Suppressor macrophage treated with lipopolysaccharide for 4 hours (primary cell): ENCODE measurements at regions not wholly inside any gene's neighbourhood (a gene's known extent, or its start where the extent isn't known, plus 50 kb on each side); places are given as distances from the start of the nearest gene placed in this dataset.

Experiments
- DNase-seq: peaks from one replicate; pipeline ENCODE4 v3.0.0-alpha.2; 2020

- DNase-seq = peak; percentile 47
These were observed 561.3 kb upstream of the WWC1 start for GRCh38 chr5:167730121-167730520.

DNA sequence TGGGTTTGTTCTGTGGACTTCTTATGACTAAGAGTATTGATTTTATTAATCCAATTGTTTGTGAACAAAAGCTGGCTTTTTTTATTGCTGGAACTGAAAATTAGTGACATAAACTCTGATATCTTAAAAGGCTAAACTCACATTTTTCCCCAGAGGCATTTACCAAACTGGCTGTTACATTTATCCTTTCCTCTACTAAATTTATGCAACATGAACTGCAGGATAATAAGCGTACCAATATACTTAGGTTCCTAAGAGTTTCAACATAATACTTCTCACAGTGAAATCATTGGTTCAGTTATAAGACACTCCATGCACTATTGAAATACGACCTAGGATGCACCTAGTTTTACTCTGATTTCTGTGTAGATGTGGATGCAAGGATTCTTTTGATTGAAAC, 560.8 kb upstream of the WWC1 start:
- no peak for DNase-seq

DNA sequence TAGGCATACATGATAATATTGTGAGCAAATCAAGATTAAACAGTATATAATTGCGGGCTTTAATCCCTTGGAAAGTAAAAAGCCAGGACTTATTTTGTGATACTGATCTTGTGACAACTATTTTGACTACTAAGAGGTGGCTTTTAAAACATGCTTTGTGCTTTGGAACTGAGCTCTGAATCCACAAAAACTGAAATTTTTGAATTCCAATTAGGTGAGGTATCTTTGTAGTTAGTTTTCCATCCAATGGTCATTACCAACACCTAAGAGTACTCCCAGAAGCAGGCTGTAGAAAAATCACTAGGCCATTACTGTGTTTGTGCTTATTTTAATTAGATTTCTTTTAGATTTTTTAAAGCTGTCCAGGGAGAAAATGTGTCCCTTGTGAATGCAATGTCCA, 559.5 kb upstream of the WWC1 start:
- no peak for DNase-seq

- DNase-seq = no peak
These were observed 558.9 kb upstream of the WWC1 start for GRCh38 chr5:167732499-167732898.

- no peak for DNase-seq
These were observed 554.5 kb upstream of the WWC1 start for GRCh38 chr5:167736992-167737391.

GRCh38 chr5:167743695-167744464, 547.6 kb upstream of the WWC1 start:
- no peak for DNase-seq

DNA sequence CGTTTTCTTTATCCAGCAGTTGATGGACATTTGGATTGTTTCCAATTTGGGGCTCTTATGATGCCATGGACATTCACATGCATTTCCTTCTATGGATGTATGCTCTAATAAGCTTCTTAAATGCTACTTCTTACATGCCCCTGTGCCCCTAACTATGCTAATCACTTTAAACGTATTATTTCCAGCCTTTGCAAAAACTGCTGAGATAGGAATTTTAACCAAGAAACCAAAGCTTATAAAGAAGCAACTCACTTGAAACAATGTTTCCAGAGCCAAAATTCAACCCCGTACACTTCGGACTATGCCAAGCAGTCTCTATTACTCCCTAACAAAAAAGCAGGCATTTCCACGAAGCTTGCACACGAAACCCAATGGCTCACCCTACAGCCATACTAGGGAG, 545.6 kb upstream of the WWC1 start:
- DNase-seq = no peak

- DNase-seq = no peak
These were observed 540.9 kb upstream of the WWC1 start for GRCh38 chr5:167750586-167750985.

DNA sequence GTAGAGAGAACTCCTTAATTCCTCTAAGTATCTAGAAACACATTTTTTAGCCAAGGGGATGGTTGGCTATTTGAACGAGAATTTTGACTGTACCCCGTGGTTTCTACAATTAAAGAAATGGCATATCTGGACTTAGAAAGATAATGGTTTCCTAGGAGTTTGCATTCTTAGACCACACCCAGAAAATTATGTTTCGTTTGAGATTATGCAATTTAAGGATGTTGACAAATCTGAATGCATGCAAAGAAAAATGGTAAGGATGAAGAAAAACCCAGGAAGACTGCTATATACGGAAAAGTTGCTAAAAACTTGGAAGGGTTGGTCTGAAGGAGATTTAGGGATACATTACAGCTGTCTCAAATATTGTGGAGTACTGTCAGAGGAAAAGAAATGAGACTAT, 538.5 kb upstream of the WWC1 start:
- DNase-seq = no peak

DNA sequence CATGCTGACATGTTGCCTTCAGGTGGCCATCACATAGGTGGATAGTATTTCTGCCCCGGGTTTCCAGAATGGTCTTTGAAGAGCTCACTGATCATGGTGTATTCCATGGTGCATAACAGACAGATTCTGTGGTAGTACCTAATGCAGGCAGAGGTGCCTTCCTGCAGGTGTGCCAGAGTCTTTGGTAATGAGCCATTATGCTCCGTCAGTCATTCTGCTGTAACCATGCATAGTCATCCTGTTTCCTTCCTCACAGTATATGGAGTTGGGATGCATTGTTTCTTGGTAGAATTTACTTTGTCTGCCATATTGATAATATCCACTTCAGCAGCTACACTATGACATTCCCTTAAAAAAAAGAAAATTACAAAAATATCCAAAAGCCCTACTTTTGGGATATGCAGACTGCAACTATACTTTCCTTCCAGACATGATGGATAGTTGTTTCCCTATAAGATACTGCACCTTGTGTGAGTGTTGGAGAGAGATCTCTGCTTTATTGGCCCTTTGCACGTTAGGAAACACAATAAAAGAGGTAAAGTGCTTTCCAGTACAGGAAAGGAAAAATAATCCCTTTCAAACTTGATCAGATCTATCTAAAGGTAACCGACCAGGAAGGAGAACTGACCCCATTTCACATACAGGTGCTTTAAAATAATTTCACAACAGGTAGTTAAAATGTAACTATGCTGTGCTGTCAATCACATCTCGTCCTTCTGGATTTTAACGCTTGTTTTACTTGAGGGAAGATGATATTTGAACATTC, 537.5 kb upstream of the WWC1 start:
- no peak for DNase-seq

GRCh38 chr5:167754501-167755021, 536.9 kb upstream of the WWC1 start:
- no peak for DNase-seq

- no peak for DNase-seq
These were observed 536.0 kb upstream of the WWC1 start for GRCh38 chr5:167755420-167755819.

GRCh38 chr5:167759057-167759821, 532.2 kb upstream of the WWC1 start:
- peak; percentile 18 for DNase-seq

- no peak for DNase-seq
These were observed 527.7 kb upstream of the WWC1 start for GRCh38 chr5:167763772-167764171.

- no peak for DNase-seq
These were observed 526.7 kb upstream of the WWC1 start for GRCh38 chr5:167764641-167765289.

GRCh38 chr5:167765352-167765751, 526.1 kb upstream of the WWC1 start:
- no peak for DNase-seq

GRCh38 chr5:167766957-167767356, 524.5 kb upstream of the WWC1 start:
- no peak for DNase-seq

DNA sequence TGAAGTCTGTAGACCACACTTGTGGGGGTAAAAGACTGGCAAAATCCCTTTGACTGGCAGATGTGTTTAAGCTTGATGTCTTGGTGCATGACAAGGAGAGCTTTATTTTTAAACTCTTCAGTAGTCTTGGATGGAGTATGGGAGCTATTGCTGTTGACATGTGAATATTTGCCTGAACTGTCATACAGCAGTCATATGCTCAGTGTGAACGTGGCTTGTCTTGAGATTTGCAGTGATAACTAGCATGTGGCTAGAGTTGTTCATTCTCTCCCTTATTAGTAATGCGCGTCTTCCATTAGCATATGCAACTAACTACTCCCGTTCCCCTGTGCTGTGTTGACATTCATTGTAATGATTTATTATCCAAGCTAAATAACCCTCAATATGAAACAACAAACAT, 523.6 kb upstream of the WWC1 start:
- DNase-seq = no peak

- DNase-seq = no peak
These were observed 521.5 kb upstream of the WWC1 start for GRCh38 chr5:167769846-167770413.

DNA sequence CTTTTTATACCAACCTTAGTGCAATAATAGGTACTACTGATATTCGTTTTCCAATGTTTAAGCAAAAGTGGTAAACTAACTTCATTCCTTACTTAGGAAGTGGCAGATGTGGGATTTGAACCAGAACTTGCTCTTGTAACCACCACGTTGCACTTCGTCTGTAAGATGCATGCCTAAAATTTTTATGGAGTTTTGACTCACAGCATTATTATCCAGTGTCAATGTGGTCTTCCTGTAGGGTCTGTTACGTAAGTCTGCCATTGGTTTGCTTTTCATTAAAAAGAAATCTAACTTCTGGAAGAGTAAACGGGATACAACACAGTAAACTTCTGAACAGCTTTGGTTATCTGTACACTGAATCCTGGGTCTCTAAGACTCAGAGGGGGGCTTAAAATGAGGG, 521.0 kb upstream of the WWC1 start:
- DNase-seq = no peak

DNA sequence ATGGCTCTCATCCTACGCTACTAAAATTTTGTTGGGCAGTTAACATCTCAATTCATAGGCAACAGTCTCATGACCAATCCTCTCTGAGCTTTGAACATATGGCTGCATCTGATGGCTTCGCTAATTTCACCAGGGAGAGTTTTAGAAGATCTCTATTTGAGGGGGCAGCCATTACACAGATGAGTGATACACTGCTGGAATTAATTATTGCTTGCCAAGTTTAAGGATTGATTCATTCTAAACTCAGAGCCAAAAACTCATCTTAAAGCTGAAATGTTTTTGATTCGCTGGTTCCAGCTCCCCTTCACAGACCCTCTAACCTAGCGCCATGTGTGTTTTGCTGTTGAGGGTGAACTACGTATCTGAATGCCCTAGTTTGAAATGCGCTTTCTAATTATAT, 519.9 kb upstream of the WWC1 start:
- no peak for DNase-seq

- no peak for DNase-seq
These were observed 517.7 kb upstream of the WWC1 start for GRCh38 chr5:167773668-167774301.
